Keratinocyte (primary cell): ENCODE measurements at regions not wholly inside any gene's neighbourhood (a gene's known extent, or its start where the extent isn't known, plus 50 kb on each side); places are given as distances from the start of the nearest gene placed in this dataset.

Experiments used
- DNase-seq: peaks from one replicate; pipeline ENCODE4 v3.0.0-alpha.2; 2011; ENCODE audit warnings: low read depth, missing footprints, low spot score
- FAIRE-seq: peaks from 2 replicates; lab custom pipeline; 2011; peaks lifted over from hg19 to GRCh38; lab: Jason Lieb, UNC
- H2AFZ ChIP-seq: 2 replicates; pipeline ENCODE4 v1.6.0; 2012; ENCODE audit warnings: low read length, control low read depth, inconsistent platforms; ENCODE audit not compliant: control insufficient read depth
- H3K27ac ChIP-seq: 2 replicates; pipeline ENCODE4 v1.5.1; 2011; ENCODE audit warnings: low read length; ENCODE audit not compliant: control insufficient read depth, insufficient read depth
- H3K27me3 ChIP-seq: 3 replicates; pipeline ENCODE4 v1.6.0; 2011; ENCODE audit warnings: low read length; ENCODE audit not compliant: control insufficient read depth, insufficient read depth; ENCODE audit errors: extremely low read depth
- H3K36me3 ChIP-seq, 2 experiments: 2 replicates in 1 of 2; 3 replicates in 1 of 2; pipeline ENCODE4 v1.5.1; 2011; ENCODE audit warnings: low read length in 2 of 2, mild to moderate bottlenecking in 1 of 2; ENCODE audit not compliant: control insufficient read depth in 2 of 2, insufficient read depth in 2 of 2; ENCODE audit errors: extremely low read depth in 1 of 2
- H3K4me1 ChIP-seq: 3 replicates; pipeline ENCODE4 v1.5.1; 2011; ENCODE audit warnings: low read length; ENCODE audit not compliant: control insufficient read depth, insufficient read depth; ENCODE audit errors: extremely low read depth
- H3K4me2 ChIP-seq: 3 replicates; pipeline ENCODE4 v1.6.0; 2011; ENCODE audit warnings: low read depth, low read length; ENCODE audit not compliant: control insufficient read depth, insufficient read depth; ENCODE audit errors: extremely low read depth
- H3K4me3 ChIP-seq, 3 experiments: fragments of 200-600 bp in 1 of 3; sonication (generic) in 1 of 3; 2 replicates in 2 of 3; 3 replicates in 1 of 3; pipeline ENCODE4 v1.5.1; 2011 to 2016; ENCODE audit warnings: low read length in 3 of 3, mild to moderate bottlenecking in 3 of 3, control low read depth in 2 of 3, inconsistent platforms in 1 of 3, low read depth in 1 of 3, mixed read lengths in 1 of 3, mixed run types in 1 of 3, moderate library complexity in 1 of 3; ENCODE audit not compliant: control insufficient read depth in 2 of 3, insufficient read depth in 2 of 3; ENCODE audit errors: extremely low read depth in 1 of 3
- H3K79me2 ChIP-seq: 2 replicates; pipeline ENCODE4 v1.6.0; 2012; ENCODE audit warnings: low read length; ENCODE audit not compliant: control insufficient read depth, insufficient read depth
- H3K9ac ChIP-seq: 3 replicates; pipeline ENCODE4 v1.6.0; 2011; ENCODE audit warnings: low read length; ENCODE audit not compliant: control insufficient read depth, insufficient read depth; ENCODE audit errors: extremely low read depth
- H3K9me1 ChIP-seq: 3 replicates; pipeline ENCODE4 v1.6.0; 2011; ENCODE audit warnings: low read length; ENCODE audit not compliant: control insufficient read depth, insufficient read depth; ENCODE audit errors: extremely low read depth
- H3K9me3 ChIP-seq: 2 replicates; pipeline ENCODE4 v1.5.1; 2012; ENCODE audit warnings: low read depth, low read length; ENCODE audit not compliant: control insufficient read depth
- H4K20me1 ChIP-seq: 3 replicates; pipeline ENCODE4 v1.6.0; 2011; ENCODE audit warnings: low read length; ENCODE audit not compliant: control insufficient read depth, insufficient read depth; ENCODE audit errors: extremely low read depth
- CTCF ChIP-seq, 3 experiments: IDR thresholded peaks in 1 of 3; conservative IDR thresholded peaks in 1 of 3; optimal IDR thresholded peaks in 1 of 3; 2 replicates in 2 of 3; 3 replicates in 1 of 3; pipeline versions ENCODE3 to v1.5.1; 2011; ENCODE audit warnings: low read length in 3 of 3, mild to moderate bottlenecking in 3 of 3, moderate library complexity in 2 of 3, control low read depth in 1 of 3, inconsistent platforms in 1 of 3; ENCODE audit not compliant: insufficient read depth in 2 of 3; ENCODE audit errors: extremely low read depth in 1 of 3
- EZH2 ChIP-seq: IDR thresholded peaks from one replicate; pipeline ENCODE4 v1.6.1; 2012; ENCODE audit warnings: inconsistent platforms, mild to moderate bottlenecking, low read length, moderate library complexity
- dilution Hi-C: fragments of 300-500 bp; cut with MboI; formaldehyde crosslinking; loops from one replicate; pipeline ENCODE4 v1.7.0; 2020; ENCODE audit warnings: low sequenced_read_pairs; ENCODE audit not compliant: extremely low pct_ligation_motif_present

GRCh38 chr3:117035745-117036144, 326.2 kb downstream of the TUSC7 start:
- Histone ChIP-seq H3K4me3 (no peak overlapping the region), H3K27ac (no peak overlapping the region), H3K79me2 (no peaks in the 10 kb centered on the region), H3K9me1 (no peaks in the 10 kb centered on the region), H3K36me3 (no peaks in the 10 kb centered on the region), H4K20me1 (no peaks in the 10 kb centered on the region), H3K9ac (no peak overlapping the region), H2AFZ (no peak overlapping the region), H3K4me2 (no peak overlapping the region), H3K4me1 (no peaks in the 10 kb centered on the region), H3K27me3 (no peaks in the 10 kb centered on the region), H3K9me3 (no peaks in the 10 kb centered on the region)
- DNase-seq (no peak), FAIRE-seq (no peak)
- TF ChIP-seq EZH2 (no peak), CTCF (optimal IDR thresholded peaks at IDR 0.05 in 1 of 3, IDR thresholded peaks at IDR 0.05 in 1 of 3, conservative IDR thresholded peaks at IDR 0.05 in 1 of 3; ENCODE audit: extremely low read depth in 1 of 3, insufficient read depth in 2 of 3, low read length in 3 of 3) (no peak)
- dilution Hi-C loops = no loop called here

- Histone ChIP-seq H3K36me3 (no peaks in the 10 kb centered on the region), H3K79me2 (no peaks in the 10 kb centered on the region), H3K4me2 (no peak overlapping the region), H3K27ac (no peak overlapping the region), H3K9me1 (no peaks in the 10 kb centered on the region), H3K4me3 (no peak overlapping the region), H3K4me1 (no peaks in the 10 kb centered on the region), H2AFZ (no peak overlapping the region), H3K9ac (no peak overlapping the region), H4K20me1 (no peaks in the 10 kb centered on the region), H3K27me3 (no peaks in the 10 kb centered on the region), H3K9me3 (no peaks in the 10 kb centered on the region)
- DNase-seq (no peak), FAIRE-seq (no peak)
- dilution Hi-C loops = no loop called here
- no peak for TF ChIP-seq EZH2
- no peak for TF ChIP-seq CTCF (optimal IDR thresholded peaks at IDR 0.05 in 1 of 3, IDR thresholded peaks at IDR 0.05 in 1 of 3, conservative IDR thresholded peaks at IDR 0.05 in 1 of 3; ENCODE audit: extremely low read depth in 1 of 3, insufficient read depth in 2 of 3, low read length in 3 of 3)
These were observed 326.8 kb downstream of the TUSC7 start for GRCh38 chr3:117036259-117036799.
